ENCODE measurements at regions not wholly inside any gene's neighbourhood (a gene's known extent, or its start where the extent isn't known, plus 50 kb on each side); places are given as distances from the start of the nearest gene placed in this dataset.
"Not testable (repeated sequence)": the region's sequence is repeated elsewhere in the genome, so short reads cannot be mapped to it uniquely, and the experiment has no call there.

- no peak for DNase-seq (ENCODE audit: low read depth)
Observed at GRCh38 chr2:130289780-130290179, 52.9 kb upstream of the IMP4 start.

- no peak for DNase-seq (ENCODE audit: low read depth)
Observed at GRCh38 chr2:130288467-130289403, 54.0 kb upstream of the IMP4 start.

GRCh38 chr2:130287656-130288026 lies 55.1 kb upstream of the IMP4 start:
- no peak for DNase-seq (ENCODE audit: low read depth)

GRCh38 chr2:130286983-130287655 lies 55.6 kb upstream of the IMP4 start:
- no peak for DNase-seq (ENCODE audit: low read depth)

GRCh38 chr2:130283341-130283869 lies 59.3 kb upstream of the IMP4 start:
- not testable (repeated sequence) for DNase-seq (ENCODE audit: low read depth)

GRCh38 chr2:130279551-130279950 lies 63.1 kb upstream of the IMP4 start:
- DNase-seq (ENCODE audit: low read depth): not testable (repeated sequence)

- DNase-seq (ENCODE audit: low read depth): not testable (repeated sequence)
Observed at GRCh38 chr2:130268333-130268732, 70.1 kb upstream of the TUBA3E start.

- DNase-seq (ENCODE audit: low read depth): not testable (repeated sequence)
Observed at GRCh38 chr2:130267572-130267971, 69.3 kb upstream of the TUBA3E start.

GRCh38 chr2:130266836-130267235 lies 68.6 kb upstream of the TUBA3E start:
- DNase-seq (ENCODE audit: low read depth): not testable (repeated sequence)

- not testable (repeated sequence) for DNase-seq (ENCODE audit: low read depth)
Observed at GRCh38 chr2:130265570-130266247, 67.5 kb upstream of the TUBA3E start.

GRCh38 chr2:130264901-130265320 lies 66.7 kb upstream of the TUBA3E start:
- DNase-seq (ENCODE audit: low read depth): not testable (repeated sequence)

- DNase-seq (ENCODE audit: low read depth): no peak
Observed at GRCh38 chr2:130264501-130264900, 66.3 kb upstream of the TUBA3E start.

GRCh38 chr2:130264046-130264445 lies 65.8 kb upstream of the TUBA3E start:
- no peak for DNase-seq (ENCODE audit: low read depth)

GRCh38 chr2:130263606-130264005 lies 65.4 kb upstream of the TUBA3E start:
- DNase-seq (ENCODE audit: low read depth): no peak

- no peak for DNase-seq (ENCODE audit: low read depth)
Observed at GRCh38 chr2:130261970-130262760, 63.9 kb upstream of the TUBA3E start.

- DNase-seq (ENCODE audit: low read depth): no peak
Observed at GRCh38 chr2:130261099-130261498, 62.9 kb upstream of the TUBA3E start.

- no peak for DNase-seq (ENCODE audit: low read depth)
Observed at GRCh38 chr2:130259594-130259993, 61.4 kb upstream of the TUBA3E start.

- DNase-seq (ENCODE audit: low read depth): no peak
Observed at GRCh38 chr2:130258356-130258755, 60.1 kb upstream of the TUBA3E start.

GRCh38 chr2:130252880-130253645 lies 54.8 kb upstream of the TUBA3E start:
- peak; percentile 13 for DNase-seq (ENCODE audit: low read depth)

GRCh38 chr2:130251873-130252620 lies 53.8 kb upstream of the TUBA3E start:
- no peak for DNase-seq (ENCODE audit: low read depth)
